AG04449 (cell line): ENCODE measurements at regions not wholly inside any gene's neighbourhood (a gene's known extent, or its start where the extent isn't known, plus 50 kb on each side); places are given as distances from the start of the nearest gene placed in this dataset.

Experiments
- CTCF ChIA-PET: fragments of 350-600 bp; formaldehyde crosslinking; extraction: SDS; loops from one replicate; lab custom pipeline; 2021; ENCODE audit warnings: antibody characterized with exemption; lab: Yijun Ruan, JAX
- POLR2A ChIA-PET: fragments of 400-600, 350-600 bp; formaldehyde crosslinking; extraction: SDS; loops from one replicate; lab custom pipeline; 2020; ENCODE audit warnings: antibody characterized with exemption, inconsistent platforms; lab: Yijun Ruan, JAX
- DNase-seq: peaks from one replicate; pipeline ENCODE4 v3.0.0-alpha.2; 2010; ENCODE audit warnings: low read depth, low spot score
- H3K4me3 ChIP-seq: 2 replicates; pipeline ENCODE4 v1.5.1; 2011; ENCODE audit warnings: low read depth, mild to moderate bottlenecking, control low read depth, low read length
- TF ChIP-seq, protein P1 (sequence below): IDR thresholded peaks from one replicate; pipeline ENCODE4 v1.5.1; 2011; ENCODE audit warnings: mild to moderate bottlenecking, moderate library complexity, low read length, control low read depth, inconsistent platforms; ENCODE audit not compliant: insufficient read depth; ENCODE audit errors: missing control alignments

GRCh38 chr22:26789951-26790350, 132.6 kb downstream of the MIAT start:
- CTCF ChIA-PET: no interaction called here
- POLR2A ChIA-PET: no interaction called here
- no peak for DNase-seq
- no peak overlapping the region for H3K4me3 ChIP-seq
- TF ChIP-seq, protein P1, sequence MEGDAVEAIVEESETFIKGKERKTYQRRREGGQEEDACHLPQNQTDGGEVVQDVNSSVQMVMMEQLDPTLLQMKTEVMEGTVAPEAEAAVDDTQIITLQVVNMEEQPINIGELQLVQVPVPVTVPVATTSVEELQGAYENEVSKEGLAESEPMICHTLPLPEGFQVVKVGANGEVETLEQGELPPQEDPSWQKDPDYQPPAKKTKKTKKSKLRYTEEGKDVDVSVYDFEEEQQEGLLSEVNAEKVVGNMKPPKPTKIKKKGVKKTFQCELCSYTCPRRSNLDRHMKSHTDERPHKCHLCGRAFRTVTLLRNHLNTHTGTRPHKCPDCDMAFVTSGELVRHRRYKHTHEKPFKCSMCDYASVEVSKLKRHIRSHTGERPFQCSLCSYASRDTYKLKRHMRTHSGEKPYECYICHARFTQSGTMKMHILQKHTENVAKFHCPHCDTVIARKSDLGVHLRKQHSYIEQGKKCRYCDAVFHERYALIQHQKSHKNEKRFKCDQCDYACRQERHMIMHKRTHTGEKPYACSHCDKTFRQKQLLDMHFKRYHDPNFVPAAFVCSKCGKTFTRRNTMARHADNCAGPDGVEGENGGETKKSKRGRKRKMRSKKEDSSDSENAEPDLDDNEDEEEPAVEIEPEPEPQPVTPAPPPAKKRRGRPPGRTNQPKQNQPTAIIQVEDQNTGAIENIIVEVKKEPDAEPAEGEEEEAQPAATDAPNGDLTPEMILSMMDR: no peak

DNA sequence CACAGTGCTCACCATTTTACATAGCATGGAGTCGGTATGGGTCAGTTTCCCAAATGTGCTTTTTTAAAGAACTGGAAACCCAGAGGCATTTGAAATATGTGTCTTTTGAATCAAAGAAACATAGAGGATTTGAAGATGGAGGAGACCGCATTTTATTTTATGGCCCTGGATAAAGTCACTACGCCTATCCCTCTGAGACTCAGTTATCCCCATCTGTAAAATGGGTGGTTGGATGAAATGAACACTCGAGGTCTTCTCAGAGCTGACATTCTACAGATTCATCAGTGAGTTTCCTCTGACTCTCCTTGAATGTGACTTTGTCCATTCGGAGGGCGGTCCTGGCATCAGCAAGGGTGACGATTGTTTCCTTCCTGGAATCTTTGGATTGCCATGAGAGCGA, 135.1 kb downstream of the MIAT start:
- TF ChIP-seq, protein P1: no peak
- ChIA-PET CTCF (no interaction called here), POLR2A (no interaction called here)
- DNase-seq: no peak
- no peak overlapping the region for H3K4me3 ChIP-seq

DNA sequence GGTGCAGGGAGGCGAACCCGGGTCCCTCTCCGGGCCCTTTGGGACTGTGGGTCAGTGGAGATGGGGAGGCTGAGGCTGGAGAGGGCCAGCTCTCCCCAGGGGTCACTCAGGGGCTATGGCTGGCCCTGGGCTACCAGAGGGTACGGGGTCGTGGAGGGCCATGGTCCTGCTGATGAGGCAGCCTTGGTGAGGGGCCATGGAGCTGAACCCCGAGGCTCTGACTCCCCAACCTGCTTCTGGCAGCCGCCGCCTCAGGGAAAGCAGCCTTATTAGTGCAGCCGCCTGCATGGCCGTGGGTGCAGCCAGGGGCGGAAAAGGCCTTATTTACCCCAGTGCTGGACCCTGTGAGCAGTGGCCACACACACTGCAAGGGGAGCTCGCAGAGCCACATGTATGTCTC, 139.4 kb downstream of the MIAT start:
- TF ChIP-seq, protein P1: no peak
- no peak overlapping the region for H3K4me3 ChIP-seq
- CTCF ChIA-PET: interaction anchor here (0.7 to 0.9 kb wide), 2 partner anchors 13 to 17 kb away, joined by 3 read pairs; no protein-coding TSS in a partner anchor
- POLR2A ChIA-PET: no interaction called here
- DNase-seq: no peak

DNA sequence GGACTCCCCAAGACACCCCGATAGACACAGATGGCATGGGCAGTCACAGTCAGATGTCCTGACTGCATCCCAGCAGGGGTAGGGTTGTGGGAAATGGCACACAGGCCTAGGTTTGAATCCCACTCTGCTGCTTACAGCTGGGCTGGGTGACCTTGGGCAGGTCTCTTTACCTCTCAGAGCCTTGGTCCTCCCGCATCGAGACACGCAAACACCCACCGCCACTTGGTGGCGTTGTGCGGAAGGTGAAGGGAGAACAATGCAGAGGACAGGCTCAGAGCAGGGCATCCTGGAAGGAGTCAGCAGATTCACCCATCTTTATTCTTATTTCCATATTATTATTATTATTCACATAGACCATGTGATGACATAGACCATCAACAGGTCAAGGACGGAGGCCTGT, 140.5 kb downstream of the MIAT start:
- ChIA-PET POLR2A (no interaction called here), CTCF (no interaction called here)
- no peak for DNase-seq
- TF ChIP-seq, protein P1: no peak
- H3K4me3 ChIP-seq: no peak overlapping the region

DNA sequence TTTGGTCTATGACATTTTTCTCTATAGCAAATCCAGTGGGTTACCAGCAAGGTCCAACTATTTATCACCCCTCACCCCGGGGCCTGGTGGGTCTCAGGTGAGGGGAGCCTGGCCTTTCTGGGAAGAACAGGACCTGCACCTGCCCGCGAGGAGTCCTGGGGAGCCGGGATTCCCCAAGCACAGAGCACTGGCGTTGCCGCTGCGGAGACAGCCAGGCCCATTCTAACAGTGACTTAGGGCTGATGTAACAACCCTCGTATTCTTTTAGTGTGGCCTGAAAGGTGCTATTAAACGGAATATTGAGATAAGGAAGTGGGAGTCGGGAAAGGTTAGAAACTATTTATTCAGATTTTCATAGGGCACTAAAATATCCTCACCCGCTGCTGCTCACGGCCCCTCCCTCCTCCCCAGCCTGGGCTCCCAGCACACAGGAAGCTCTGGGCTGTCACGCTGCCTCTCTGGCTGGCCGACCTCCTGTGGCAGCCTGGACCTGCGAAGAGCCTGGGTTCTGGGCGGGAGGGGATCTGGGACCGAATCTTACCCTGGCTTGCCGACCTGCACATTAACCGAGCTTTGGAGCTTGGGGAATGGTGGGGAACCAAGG, 141.2 kb downstream of the MIAT start:
- ChIA-PET POLR2A (no interaction called here), CTCF (no interaction called here)
- no peak overlapping the region for H3K4me3 ChIP-seq
- DNase-seq: no peak
- TF ChIP-seq, protein P1: no peak

GRCh38 chr22:26800858-26801257, 143.5 kb downstream of the MIAT start:
- TF ChIP-seq, protein P1: no peak
- no peak for DNase-seq
- H3K4me3 ChIP-seq: no peak overlapping the region
- POLR2A ChIA-PET: no interaction called here
- CTCF ChIA-PET: no interaction called here
